K562 (cell line): ENCODE measurements at regions not wholly inside any gene's neighbourhood (a gene's known extent, or its start where the extent isn't known, plus 50 kb on each side); places are given as distances from the start of the nearest gene placed in this dataset.

Source experiments
- ERF ChIP-seq: fragments of 450-650 bp; formaldehyde crosslinking; IDR thresholded peaks from 2 replicates; pipeline ENCODE4 v1.4.0; 2020; ENCODE audit warnings: mild to moderate bottlenecking, mixed read lengths
- MECOM ChIP-seq: fragments of 250-450 bp; sonication (Bioruptor Pico); IDR thresholded peaks from 2 replicates; pipeline ENCODE4 v1.8.0; 2022; ENCODE audit warnings: inconsistent platforms
- MEF2D ChIP-seq: conservative IDR thresholded peaks from 2 replicates; pipeline ENCODE4 v1.6.1; 2016; ENCODE audit warnings: low read depth, missing genetic modification characterization, missing compliant biosample characterization
- MIER1 ChIP-seq: fragments of 450-650 bp; IDR thresholded peaks from 2 replicates; pipeline ENCODE4 v1.6.1; 2016; ENCODE audit warnings: antibody characterized with exemption, mild to moderate bottlenecking, low read depth
- SRSF1 ChIP-seq: fragments of 200-400 bp; formaldehyde crosslinking; IDR thresholded peaks from 2 replicates; pipeline ENCODE4 v1.6.1; 2017; ENCODE audit warnings: mild to moderate bottlenecking, low read depth, low read length, moderate library complexity
- TCFL5 ChIP-seq: fragments of 250-450 bp; sonication (Bioruptor Pico); conservative IDR thresholded peaks from 2 replicates; pipeline ENCODE4 v1.6.1; 2021; ENCODE audit warnings: mild to moderate bottlenecking, moderate library complexity, matching md5 sums
- ZNF143 ChIP-seq: sonication (generic); formaldehyde crosslinking; IDR thresholded peaks from 2 replicates; pipeline ENCODE4 v1.9.0; 2022; ENCODE audit warnings: mild to moderate bottlenecking, missing genetic modification reagents
- TF ChIP-seq, protein P1 (sequence below): fragments of 150-350 bp; IDR thresholded peaks from 2 replicates; pipeline ENCODE4 v1.6.1; 2014; ENCODE audit warnings: low read depth, mild to moderate bottlenecking, low read length, borderline replicate concordance
- TF ChIP-seq, protein P2 (sequence below), 2 experiments: fragments of 450-650 bp; formaldehyde crosslinking in 1 of 2; IDR thresholded peaks; 2 replicates each; pipeline versions ENCODE4 v1.4.0 to v1.6.1; 2014 to 2020; ENCODE audit warnings: mild to moderate bottlenecking in 2 of 2, borderline replicate concordance in 1 of 2, low read depth in 1 of 2
- TF ChIP-seq, protein P3 (sequence below): fragments of 450-650 bp; IDR thresholded peaks from 2 replicates; pipeline ENCODE4 v1.6.1; 2014; ENCODE audit warnings: low read depth, mild to moderate bottlenecking, moderate library complexity, borderline replicate concordance
- TF ChIP-seq, protein P4 (sequence below): sonication (generic); formaldehyde crosslinking; IDR thresholded peaks from 2 replicates; pipeline ENCODE4 v1.8.0; 2022; ENCODE audit warnings: mild to moderate bottlenecking, missing genetic modification reagents

DNA sequence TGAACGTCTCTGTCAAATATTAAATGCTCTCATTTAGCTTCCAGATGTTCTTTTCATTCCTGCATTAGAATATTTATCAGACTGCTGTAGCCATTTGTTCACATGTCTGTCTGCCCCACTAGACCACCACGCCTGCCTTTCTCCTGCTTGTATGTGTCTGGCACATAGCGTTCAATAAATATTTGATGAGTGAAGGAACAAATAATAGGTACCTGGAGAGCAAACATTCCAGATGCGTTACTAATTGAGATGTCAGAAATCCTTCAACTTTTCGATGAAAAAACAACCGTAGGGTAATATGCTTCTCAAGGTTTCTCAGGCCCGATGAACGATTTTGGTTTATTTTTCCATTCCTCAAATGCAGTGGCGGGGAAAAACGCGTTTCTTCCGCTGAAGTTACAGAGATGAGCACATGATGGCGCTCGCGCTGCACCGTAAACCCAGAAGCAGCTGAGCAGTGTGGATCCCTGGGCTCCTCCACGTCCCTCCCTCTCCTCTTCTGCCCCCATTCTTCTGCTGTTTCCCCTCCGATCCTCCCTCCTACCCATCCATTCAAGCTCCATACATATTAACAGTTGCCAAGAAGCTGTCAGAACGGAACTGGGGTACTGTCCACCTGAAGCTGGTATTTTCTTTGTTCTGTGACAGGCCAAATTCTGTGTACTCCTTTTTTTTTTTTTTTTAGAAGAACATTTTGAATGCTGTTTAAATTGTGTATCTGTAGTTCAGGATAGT is 245.4 kb downstream of the MPDZ start (continued):
- no peak for TF ChIP-seq ZNF143
- TF ChIP-seq, protein P1, sequence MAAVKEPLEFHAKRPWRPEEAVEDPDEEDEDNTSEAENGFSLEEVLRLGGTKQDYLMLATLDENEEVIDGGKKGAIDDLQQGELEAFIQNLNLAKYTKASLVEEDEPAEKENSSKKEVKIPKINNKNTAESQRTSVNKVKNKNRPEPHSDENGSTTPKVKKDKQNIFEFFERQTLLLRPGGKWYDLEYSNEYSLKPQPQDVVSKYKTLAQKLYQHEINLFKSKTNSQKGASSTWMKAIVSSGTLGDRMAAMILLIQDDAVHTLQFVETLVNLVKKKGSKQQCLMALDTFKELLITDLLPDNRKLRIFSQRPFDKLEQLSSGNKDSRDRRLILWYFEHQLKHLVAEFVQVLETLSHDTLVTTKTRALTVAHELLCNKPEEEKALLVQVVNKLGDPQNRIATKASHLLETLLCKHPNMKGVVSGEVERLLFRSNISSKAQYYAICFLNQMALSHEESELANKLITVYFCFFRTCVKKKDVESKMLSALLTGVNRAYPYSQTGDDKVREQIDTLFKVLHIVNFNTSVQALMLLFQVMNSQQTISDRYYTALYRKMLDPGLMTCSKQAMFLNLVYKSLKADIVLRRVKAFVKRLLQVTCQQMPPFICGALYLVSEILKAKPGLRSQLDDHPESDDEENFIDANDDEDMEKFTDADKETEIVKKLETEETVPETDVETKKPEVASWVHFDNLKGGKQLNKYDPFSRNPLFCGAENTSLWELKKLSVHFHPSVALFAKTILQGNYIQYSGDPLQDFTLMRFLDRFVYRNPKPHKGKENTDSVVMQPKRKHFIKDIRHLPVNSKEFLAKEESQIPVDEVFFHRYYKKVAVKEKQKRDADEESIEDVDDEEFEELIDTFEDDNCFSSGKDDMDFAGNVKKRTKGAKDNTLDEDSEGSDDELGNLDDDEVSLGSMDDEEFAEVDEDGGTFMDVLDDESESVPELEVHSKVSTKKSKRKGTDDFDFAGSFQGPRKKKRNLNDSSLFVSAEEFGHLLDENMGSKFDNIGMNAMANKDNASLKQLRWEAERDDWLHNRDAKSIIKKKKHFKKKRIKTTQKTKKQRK, result no peak
- TF ChIP-seq TCFL5 (CRISPR knock-in tag), result no peak
- TF ChIP-seq MEF2D (tag), result no peak
- no peak for TF ChIP-seq MIER1
- TF ChIP-seq, protein P2, sequence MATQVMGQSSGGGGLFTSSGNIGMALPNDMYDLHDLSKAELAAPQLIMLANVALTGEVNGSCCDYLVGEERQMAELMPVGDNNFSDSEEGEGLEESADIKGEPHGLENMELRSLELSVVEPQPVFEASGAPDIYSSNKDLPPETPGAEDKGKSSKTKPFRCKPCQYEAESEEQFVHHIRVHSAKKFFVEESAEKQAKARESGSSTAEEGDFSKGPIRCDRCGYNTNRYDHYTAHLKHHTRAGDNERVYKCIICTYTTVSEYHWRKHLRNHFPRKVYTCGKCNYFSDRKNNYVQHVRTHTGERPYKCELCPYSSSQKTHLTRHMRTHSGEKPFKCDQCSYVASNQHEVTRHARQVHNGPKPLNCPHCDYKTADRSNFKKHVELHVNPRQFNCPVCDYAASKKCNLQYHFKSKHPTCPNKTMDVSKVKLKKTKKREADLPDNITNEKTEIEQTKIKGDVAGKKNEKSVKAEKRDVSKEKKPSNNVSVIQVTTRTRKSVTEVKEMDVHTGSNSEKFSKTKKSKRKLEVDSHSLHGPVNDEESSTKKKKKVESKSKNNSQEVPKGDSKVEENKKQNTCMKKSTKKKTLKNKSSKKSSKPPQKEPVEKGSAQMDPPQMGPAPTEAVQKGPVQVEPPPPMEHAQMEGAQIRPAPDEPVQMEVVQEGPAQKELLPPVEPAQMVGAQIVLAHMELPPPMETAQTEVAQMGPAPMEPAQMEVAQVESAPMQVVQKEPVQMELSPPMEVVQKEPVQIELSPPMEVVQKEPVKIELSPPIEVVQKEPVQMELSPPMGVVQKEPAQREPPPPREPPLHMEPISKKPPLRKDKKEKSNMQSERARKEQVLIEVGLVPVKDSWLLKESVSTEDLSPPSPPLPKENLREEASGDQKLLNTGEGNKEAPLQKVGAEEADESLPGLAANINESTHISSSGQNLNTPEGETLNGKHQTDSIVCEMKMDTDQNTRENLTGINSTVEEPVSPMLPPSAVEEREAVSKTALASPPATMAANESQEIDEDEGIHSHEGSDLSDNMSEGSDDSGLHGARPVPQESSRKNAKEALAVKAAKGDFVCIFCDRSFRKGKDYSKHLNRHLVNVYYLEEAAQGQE (IDR thresholded peaks at IDR 0.05; ENCODE audit: borderline replicate concordance), result peak; percentile 57; the same call in 1 of the 2 replicates
- TF ChIP-seq, protein P2 (CRISPR knock-in tag; IDR thresholded peaks at IDR 0.05; ENCODE audit: low read depth), result no peak
- TF ChIP-seq, protein P3, sequence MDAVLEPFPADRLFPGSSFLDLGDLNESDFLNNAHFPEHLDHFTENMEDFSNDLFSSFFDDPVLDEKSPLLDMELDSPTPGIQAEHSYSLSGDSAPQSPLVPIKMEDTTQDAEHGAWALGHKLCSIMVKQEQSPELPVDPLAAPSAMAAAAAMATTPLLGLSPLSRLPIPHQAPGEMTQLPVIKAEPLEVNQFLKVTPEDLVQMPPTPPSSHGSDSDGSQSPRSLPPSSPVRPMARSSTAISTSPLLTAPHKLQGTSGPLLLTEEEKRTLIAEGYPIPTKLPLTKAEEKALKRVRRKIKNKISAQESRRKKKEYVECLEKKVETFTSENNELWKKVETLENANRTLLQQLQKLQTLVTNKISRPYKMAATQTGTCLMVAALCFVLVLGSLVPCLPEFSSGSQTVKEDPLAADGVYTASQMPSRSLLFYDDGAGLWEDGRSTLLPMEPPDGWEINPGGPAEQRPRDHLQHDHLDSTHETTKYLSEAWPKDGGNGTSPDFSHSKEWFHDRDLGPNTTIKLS, result no peak
- no peak for TF ChIP-seq MECOM
- no peak for TF ChIP-seq SRSF1
- TF ChIP-seq, protein P4, sequence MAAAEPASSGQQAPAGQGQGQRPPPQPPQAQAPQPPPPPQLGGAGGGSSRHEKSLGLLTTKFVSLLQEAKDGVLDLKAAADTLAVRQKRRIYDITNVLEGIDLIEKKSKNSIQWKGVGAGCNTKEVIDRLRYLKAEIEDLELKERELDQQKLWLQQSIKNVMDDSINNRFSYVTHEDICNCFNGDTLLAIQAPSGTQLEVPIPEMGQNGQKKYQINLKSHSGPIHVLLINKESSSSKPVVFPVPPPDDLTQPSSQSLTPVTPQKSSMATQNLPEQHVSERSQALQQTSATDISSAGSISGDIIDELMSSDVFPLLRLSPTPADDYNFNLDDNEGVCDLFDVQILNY (CRISPR knock-in tag), result no peak
- no peak for TF ChIP-seq ERF (CRISPR knock-in tag)
